H1 (cell line): ENCODE measurements at regions not wholly inside any gene's neighbourhood (a gene's known extent, or its start where the extent isn't known, plus 50 kb on each side); places are given as distances from the start of the nearest gene placed in this dataset.

ENCODE experiments used
- CTCF ChIA-PET: fragments of 300-600 bp; sonication (Branson Sonifier 250); formaldehyde crosslinking; loops from one replicate; lab custom pipeline; 2021; ENCODE audit not compliant: partially characterized antibody; lab: Charles Lee
- POLR2A ChIA-PET: fragments of 300-600 bp; sonication (Branson Sonifier 250); formaldehyde crosslinking; loops from one replicate; lab custom pipeline; 2021; ENCODE audit warnings: inconsistent platforms; ENCODE audit not compliant: partially characterized antibody; lab: Charles Lee
- DNase-seq, 2 experiments: peaks; one replicate each; pipeline versions ENCODE4 v3.0.0 to v3.0.0-alpha.2; 2010 to 2022; ENCODE audit warnings: low spot score in 2 of 2, low read depth in 1 of 2, mixed read lengths in 1 of 2
- FAIRE-seq: peaks from 2 replicates; lab custom pipeline; 2011; peaks lifted over from hg19 to GRCh38; lab: Jason Lieb, UNC
- H2AFZ ChIP-seq: 2 replicates; pipeline ENCODE4 v1.8.1; 2012; ENCODE audit warnings: low read length, inconsistent platforms
- H2AK5ac ChIP-seq: 2 replicates; pipeline ENCODE4 v1.6.1; 2013; ENCODE audit warnings: low read depth, low read length
- H2BK120ac ChIP-seq: replicated peaks from 2 replicates; pipeline ENCODE3; 2013; ENCODE audit warnings: low read depth, low read length, inconsistent platforms
- H2BK12ac ChIP-seq: 2 replicates; pipeline ENCODE4 v1.6.1; 2013; ENCODE audit warnings: low read depth, low read length
- H2BK15ac ChIP-seq: 2 replicates; pipeline ENCODE4 v1.6.1; 2013; ENCODE audit warnings: low read length
- H2BK20ac ChIP-seq: 2 replicates; pipeline ENCODE4 v1.6.1; 2013; ENCODE audit warnings: low read length
- H2BK5ac ChIP-seq: 2 replicates; pipeline ENCODE4 v1.6.1; 2013; ENCODE audit warnings: low read depth, low read length
- H3K14ac ChIP-seq: 2 replicates; pipeline ENCODE4 v1.6.1; 2013; ENCODE audit warnings: inconsistent platforms; ENCODE audit not compliant: insufficient read length
- H3K18ac ChIP-seq: 2 replicates; pipeline ENCODE4 v1.6.1; 2013; ENCODE audit warnings: low read length; ENCODE audit errors: extremely low read depth
- H3K23ac ChIP-seq: 2 replicates; pipeline ENCODE4 v1.6.1; 2013; ENCODE audit warnings: inconsistent platforms; ENCODE audit not compliant: insufficient read length
- H3K23me2 ChIP-seq: 2 replicates; pipeline ENCODE4 v1.6.1; 2013; ENCODE audit warnings: low read depth, low read length
- H3K27ac ChIP-seq: 2 replicates; pipeline ENCODE4 v1.6.1; 2011; ENCODE audit warnings: low read depth, low read length, inconsistent platforms
- H3K27me3 ChIP-seq, 4 experiments: replicated peaks in 1 of 4; 1 replicate in 1 of 4; 2 replicates in 3 of 4; pipeline versions ENCODE4 v1.6.1 to v1.8.1; 2011 to 2013; ENCODE audit warnings: low read length in 3 of 4, mild to moderate bottlenecking in 3 of 4, inconsistent platforms in 2 of 4, mixed read lengths in 2 of 4, moderate library complexity in 1 of 4; ENCODE audit not compliant: control insufficient read depth in 3 of 4, insufficient read depth in 3 of 4; ENCODE audit errors: extremely low read depth in 1 of 4
- H3K36me3 ChIP-seq, 4 experiments: 2 replicates each; pipeline versions ENCODE4 v1.6.1 to v1.8.1; 2011 to 2013; ENCODE audit warnings: mild to moderate bottlenecking in 4 of 4, low read length in 3 of 4, moderate library complexity in 2 of 4, control low read depth in 1 of 4, inconsistent platforms in 1 of 4; ENCODE audit not compliant: insufficient read depth in 4 of 4, control insufficient read depth in 2 of 4
- H3K4ac ChIP-seq: replicated peaks from 2 replicates; pipeline ENCODE3; 2013; ENCODE audit warnings: low read length, low read depth, mixed read lengths, inconsistent platforms; ENCODE audit not compliant: insufficient read length
- H3K4me1 ChIP-seq, 4 experiments: replicated peaks in 1 of 4; 1 replicate in 1 of 4; 2 replicates in 3 of 4; pipeline versions ENCODE4 v1.6.1 to v1.8.1; 2011 to 2013; ENCODE audit warnings: low read length in 3 of 4, inconsistent platforms in 2 of 4, mixed read lengths in 1 of 4; ENCODE audit not compliant: insufficient read depth in 4 of 4, control insufficient read depth in 3 of 4
- H3K4me2 ChIP-seq, 2 experiments: 2 replicates each; pipeline versions ENCODE4 v1.6.1 to v1.8.1; 2011 to 2013; ENCODE audit warnings: low read depth in 2 of 2, low read length in 2 of 2, control low read depth in 1 of 2, inconsistent platforms in 1 of 2, mild to moderate bottlenecking in 1 of 2; ENCODE audit not compliant: insufficient read depth in 1 of 2
- H3K4me3 ChIP-seq, 4 experiments: fragments of 200-600, 300-600 bp in 1 of 4; sonication (generic), shearing (Covaris generic), sonication (Bioruptor Twin) in 1 of 4; 2 replicates each; pipeline versions ENCODE4 v1.5.1 to v1.8.1; 2011 to 2016; ENCODE audit warnings: low read length in 4 of 4, low read depth in 3 of 4, control low read depth in 2 of 4, inconsistent platforms in 2 of 4, mild to moderate bottlenecking in 2 of 4, mixed read lengths in 1 of 4, moderate library complexity in 1 of 4; ENCODE audit not compliant: insufficient read depth in 2 of 4; ENCODE audit errors: extremely low read depth in 1 of 4
- H3K56ac ChIP-seq: replicated peaks from 2 replicates; pipeline ENCODE3; 2013; ENCODE audit warnings: low read depth, mild to moderate bottlenecking, mixed read lengths, low read length, inconsistent platforms; ENCODE audit not compliant: insufficient read length
- H3K79me1 ChIP-seq: 2 replicates; pipeline ENCODE4 v1.6.1; 2013; ENCODE audit warnings: low read depth, low read length, control low read depth
- H3K79me2 ChIP-seq, 2 experiments: 2 replicates each; pipeline versions ENCODE4 v1.6.1 to v1.8.1; 2012 to 2013; ENCODE audit warnings: low read length in 2 of 2, mild to moderate bottlenecking in 2 of 2, inconsistent platforms in 1 of 2; ENCODE audit not compliant: insufficient read depth in 2 of 2, control insufficient read depth in 1 of 2
- H3K9ac ChIP-seq, 4 experiments: replicated peaks in 1 of 4; 1 replicate in 1 of 4; 2 replicates in 3 of 4; pipeline versions ENCODE4 v1.6.1 to v1.8.1; 2011 to 2013; ENCODE audit warnings: low read depth in 3 of 4, low read length in 3 of 4, control low read depth in 2 of 4, mild to moderate bottlenecking in 2 of 4, moderate library complexity in 2 of 4, inconsistent platforms in 1 of 4; ENCODE audit errors: extremely low read depth in 1 of 4
- H3K9me3 ChIP-seq, 2 experiments: 2 replicates each; pipeline versions ENCODE4 v1.6.1 to v1.8.1; 2012 to 2013; ENCODE audit warnings: mild to moderate bottlenecking in 2 of 2, moderate library complexity in 2 of 2, control low read depth in 1 of 2, inconsistent platforms in 1 of 2, low read depth in 1 of 2, low read length in 1 of 2, mixed read lengths in 1 of 2; ENCODE audit not compliant: insufficient read depth in 2 of 2
- H4K20me1 ChIP-seq, 2 experiments: replicated peaks in 1 of 2; 2 replicates each; pipeline versions ENCODE3 to v1.8.1; 2011 to 2013; ENCODE audit warnings: inconsistent platforms in 2 of 2, low read length in 2 of 2, mild to moderate bottlenecking in 1 of 2; ENCODE audit not compliant: insufficient read depth in 2 of 2, control insufficient read depth in 1 of 2
- H4K5ac ChIP-seq: 2 replicates; pipeline ENCODE4 v1.6.1; 2013; ENCODE audit warnings: low read length, low read depth, mixed read lengths, inconsistent platforms; ENCODE audit not compliant: insufficient read length
- H4K8ac ChIP-seq: 2 replicates; pipeline ENCODE4 v1.8.0; 2013; ENCODE audit warnings: mild to moderate bottlenecking, moderate library complexity, low read length, inconsistent platforms; ENCODE audit not compliant: insufficient read depth; ENCODE audit errors: extremely low read depth
- H4K91ac ChIP-seq: replicated peaks from 2 replicates; pipeline ENCODE3; 2013; ENCODE audit warnings: low read length, mixed read lengths, inconsistent platforms; ENCODE audit not compliant: insufficient read length
- CHD2 ChIP-seq: IDR thresholded peaks from 2 replicates; pipeline ENCODE4 v1.6.1; 2012; ENCODE audit warnings: low read length, improper control_type of control experiment
- CREB1 ChIP-seq: IDR thresholded peaks from 2 replicates; pipeline ENCODE4 v1.6.1; 2012; ENCODE audit warnings: inconsistent platforms
- SRF ChIP-seq: IDR thresholded peaks from 2 replicates; pipeline ENCODE4 v1.6.1; 2011; ENCODE audit warnings: mild to moderate bottlenecking, low read depth, low read length, moderate library complexity
- YY1 ChIP-seq: IDR thresholded peaks from 2 replicates; pipeline ENCODE4 v1.6.1; 2011; ENCODE audit warnings: low read depth, mild to moderate bottlenecking, low read length
- WGBS, 2 experiments: shearing (Covaris generic) in 1 of 2; methylation state at CpG; one replicate each; pipeline versions ENCODE4 v1.1.6 to v1.1.7; 2013 to 2015; ENCODE audit warnings: low lambda C conversion rate in 2 of 2, mixed read lengths in 2 of 2, inconsistent platforms in 1 of 2, low coverage in 1 of 2, missing lambda C conversion rate in 1 of 2; ENCODE audit not compliant: insufficient replicate concordance in 2 of 2, insufficient coverage in 1 of 2, insufficient read length in 1 of 2; ENCODE audit errors: extremely low coverage in 1 of 2, missing lambda C conversion rate in 1 of 2; 5-methylcytosine and 5-hydroxymethylcytosine counted together

- H3K4me1 ChIP-seq: no peaks in the 10 kb centered on the region
- CTCF ChIA-PET: no interaction called here
- H2BK120ac ChIP-seq: no peak overlapping the region
- FAIRE-seq: peak; percentile 98
- no peak overlapping the region for H2BK12ac ChIP-seq
- no peak overlapping the region for H4K5ac ChIP-seq
- no peak overlapping the region for H3K4me2 ChIP-seq
- no peak overlapping the region for H2AFZ ChIP-seq
- H2BK20ac ChIP-seq: no peak overlapping the region
- WGBS, 2 experiments: 81% methylated on average over 6 of the region's 6 CpGs; no CpG with 5 or more reads in 1 of the 2 experiments
- H4K91ac ChIP-seq: no peak overlapping the region
- H2AK5ac ChIP-seq: no peak overlapping the region
- H3K79me1 ChIP-seq: no peaks in the 10 kb centered on the region
- H3K56ac ChIP-seq: no peak overlapping the region
- H2BK15ac ChIP-seq: no peak overlapping the region
- peaks cover 6% of the 10 kb centered on the region in 2 experiments; a peak in 3 of 4 replicates for H3K9me3 ChIP-seq
- H3K23me2 ChIP-seq: no peaks in the 10 kb centered on the region
- POLR2A ChIA-PET: no interaction called here
- no peak overlapping the region for H3K4ac ChIP-seq
- no peak overlapping the region for H3K23ac ChIP-seq
- no peak overlapping the region for H2BK5ac ChIP-seq
- no peaks in the 10 kb centered on the region for H3K79me2 ChIP-seq
- H4K20me1 ChIP-seq: no peaks in the 10 kb centered on the region
- no peaks in the 10 kb centered on the region for H3K36me3 ChIP-seq
- H3K14ac ChIP-seq: no peak overlapping the region
- no peak overlapping the region for H3K18ac ChIP-seq
- H3K9ac ChIP-seq: no peak overlapping the region
- no peak for TF ChIP-seq YY1
- no peak for TF ChIP-seq CHD2
- peak; percentile 73 for TF ChIP-seq CREB1
- no peak for TF ChIP-seq SRF
- TF ChIP-seq, all 59 proteins: peak for 1
- Histone ChIP-seq H3K27me3 (no peaks in the 10 kb centered on the region), H3K27ac (no peak overlapping the region), H4K8ac (no peak overlapping the region), H3K4me3 (no peak overlapping the region)
- DNase-seq: no peak
Observed at GRCh38 chr1:4939266-4939665, 284.9 kb downstream of the AJAP1 start.
